Endothelial cell of umbilical vein (primary cell): ENCODE measurements at regions not wholly inside any gene's neighbourhood (a gene's known extent, or its start where the extent isn't known, plus 50 kb on each side); places are given as distances from the start of the nearest gene placed in this dataset.

ENCODE experiments used
- CTCF ChIP-seq, 2 donors: IDR thresholded peaks; 1 replicate in 1 of 2; 2 replicates in 1 of 2; pipeline ENCODE4 v1.5.1; 2011; ENCODE audit warnings: low read length in 2 of 2, mild to moderate bottlenecking in 2 of 2, moderate library complexity in 2 of 2, control low read depth in 1 of 2, inconsistent platforms in 1 of 2, low read depth in 1 of 2; ENCODE audit not compliant: insufficient read depth in 1 of 2; ENCODE audit errors: extremely low read depth in 1 of 2
- EZH2 ChIP-seq: IDR thresholded peaks from 2 replicates; pipeline ENCODE4 v1.6.1; 2012; ENCODE audit warnings: borderline replicate concordance, low read depth, mild to moderate bottlenecking, moderate library complexity, low read length, inconsistent platforms; ENCODE audit not compliant: severe bottlenecking
- MYC ChIP-seq: IDR thresholded peaks from one replicate; pipeline ENCODE4 v1.6.1; 2011; ENCODE audit warnings: mild to moderate bottlenecking, low read depth, low read length
- POLR2A ChIP-seq: IDR thresholded peaks from 2 replicates; pipeline ENCODE4 v1.6.1; 2012; ENCODE audit warnings: low read depth, mild to moderate bottlenecking, control low read depth, low read length
- POLR2AphosphoS5 ChIP-seq: IDR thresholded peaks from 2 replicates; pipeline ENCODE4 v1.6.1; 2012; ENCODE audit warnings: low read depth, mild to moderate bottlenecking, control low read depth, low read length, moderate library complexity; ENCODE audit not compliant: insufficient read depth
- TF ChIP-seq, protein P1 (sequence below): IDR thresholded peaks from 2 replicates; pipeline ENCODE4 v1.6.1; 2011; ENCODE audit not compliant: insufficient read depth, insufficient read length

DNA sequence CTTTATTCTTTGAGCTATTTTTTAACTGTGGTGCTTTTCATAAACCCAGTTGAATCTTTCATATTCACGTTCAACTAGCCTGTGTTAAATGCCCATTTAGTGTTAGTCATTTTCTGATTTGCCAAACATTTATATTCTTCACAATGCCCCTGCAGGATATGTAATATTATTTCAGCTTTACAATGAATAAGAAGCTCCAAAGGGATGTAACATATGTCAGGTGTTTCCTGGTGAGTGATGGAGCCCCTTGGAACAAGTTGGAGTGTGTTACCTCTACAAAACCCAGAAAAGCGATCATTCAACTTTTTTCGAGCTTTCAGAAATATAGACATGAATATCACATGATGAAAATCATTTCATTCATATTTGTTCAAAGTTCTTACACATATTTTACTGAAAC, 471.0 kb upstream of the CDH2 start:
- TF ChIP-seq POLR2AphosphoS5 (no peak), CTCF (IDR thresholded peaks at IDR 0.05; ENCODE audit: extremely low read depth in 1 of 2, insufficient read depth in 1 of 2, low read depth in 1 of 2, low read length in 2 of 2) (no peak), POLR2A (no peak), EZH2 (no peak), MYC (no peak)
- TF ChIP-seq, protein P1, sequence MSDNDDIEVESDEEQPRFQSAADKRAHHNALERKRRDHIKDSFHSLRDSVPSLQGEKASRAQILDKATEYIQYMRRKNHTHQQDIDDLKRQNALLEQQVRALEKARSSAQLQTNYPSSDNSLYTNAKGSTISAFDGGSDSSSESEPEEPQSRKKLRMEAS, result no peak
